K562 (cell line): ENCODE measurements at regions not wholly inside any gene's neighbourhood (a gene's known extent, or its start where the extent isn't known, plus 50 kb on each side); places are given as distances from the start of the nearest gene placed in this dataset.

Source experiments
- CBX3 ChIP-seq, 2 experiments: IDR thresholded peaks; 1 replicate in 1 of 2; 2 replicates in 1 of 2; pipeline ENCODE4 v1.6.1; 2012; ENCODE audit warnings: inconsistent platforms in 2 of 2, low read length in 2 of 2, borderline replicate concordance in 1 of 2, control low read depth in 1 of 2
- EP300 ChIP-seq: IDR thresholded peaks from 2 replicates; pipeline ENCODE4 v1.6.1; 2012; ENCODE audit warnings: low read length, improper control_type of control experiment
- GATAD2B ChIP-seq: fragments of 450-650 bp; IDR thresholded peaks from 2 replicates; pipeline ENCODE4 v1.6.1; 2017; ENCODE audit warnings: mild to moderate bottlenecking, borderline replicate concordance
- HOXB6 ChIP-seq: fragments of 250-450 bp; sonication (Bioruptor Pico); IDR thresholded peaks from 2 replicates; pipeline ENCODE4 v1.5.1; 2022; ENCODE audit warnings: mild to moderate bottlenecking, borderline replicate concordance
- KLF6 ChIP-seq: fragments of 250-450 bp; sonication (Bioruptor Pico); IDR thresholded peaks from 2 replicates; pipeline ENCODE4 v1.4.0; 2020; ENCODE audit warnings: mild to moderate bottlenecking, moderate library complexity, borderline replicate concordance
- NFATC3 ChIP-seq: fragments of 450-650 bp; IDR thresholded peaks from 2 replicates; pipeline ENCODE4 v1.6.1; 2017; ENCODE audit warnings: mild to moderate bottlenecking
- SPI1 ChIP-seq: IDR thresholded peaks from 2 replicates; pipeline ENCODE4 v1.6.1; 2011; ENCODE audit warnings: low read depth, low read length, control low read depth, borderline replicate concordance
- TAF1 ChIP-seq: IDR thresholded peaks from 2 replicates; pipeline ENCODE4 v1.6.1; 2011; ENCODE audit warnings: mild to moderate bottlenecking, low read length, moderate library complexity; ENCODE audit not compliant: insufficient read depth, control insufficient read depth, severe bottlenecking; ENCODE audit errors: extremely low read depth
- ZNF232 ChIP-seq: sonication (generic); formaldehyde crosslinking; IDR thresholded peaks from 2 replicates; pipeline ENCODE4 v1.8.0; 2022; ENCODE audit warnings: mild to moderate bottlenecking, missing genetic modification reagents
- ZNF253 ChIP-seq: fragments of 250-450 bp; sonication (Bioruptor Pico); conservative IDR thresholded peaks from 2 replicates; pipeline ENCODE4 v1.6.1; 2021; ENCODE audit warnings: mild to moderate bottlenecking
- ZNF3 ChIP-seq: fragments of 250-450 bp; sonication (Bioruptor Pico); IDR thresholded peaks from 2 replicates; pipeline ENCODE4 v1.5.0; 2021; ENCODE audit warnings: mild to moderate bottlenecking, moderate library complexity
- TF ChIP-seq, protein P1 (sequence below): fragments of 450-650 bp; IDR thresholded peaks from 2 replicates; pipeline ENCODE4 v1.6.1; 2016; ENCODE audit warnings: low read depth
- TF ChIP-seq, protein P2 (sequence below): sonication (generic); formaldehyde crosslinking; IDR thresholded peaks from 2 replicates; pipeline ENCODE4 v1.8.1; 2023; ENCODE audit warnings: mild to moderate bottlenecking, missing genetic modification reagents, moderate library complexity
- TF ChIP-seq, protein P3 (sequence below), 3 experiments: IDR thresholded peaks in 2 of 3; conservative IDR thresholded peaks in 1 of 3; 2 replicates each; pipeline ENCODE4 v1.5.1; 2011 to 2012; ENCODE audit warnings: low read length in 3 of 3, mild to moderate bottlenecking in 3 of 3, control low read depth in 2 of 3, improper control_type of control experiment in 1 of 3, inconsistent platforms in 1 of 3, low read depth in 1 of 3, mixed read lengths in 1 of 3, moderate library complexity in 1 of 3; ENCODE audit not compliant: insufficient read depth in 2 of 3

DNA sequence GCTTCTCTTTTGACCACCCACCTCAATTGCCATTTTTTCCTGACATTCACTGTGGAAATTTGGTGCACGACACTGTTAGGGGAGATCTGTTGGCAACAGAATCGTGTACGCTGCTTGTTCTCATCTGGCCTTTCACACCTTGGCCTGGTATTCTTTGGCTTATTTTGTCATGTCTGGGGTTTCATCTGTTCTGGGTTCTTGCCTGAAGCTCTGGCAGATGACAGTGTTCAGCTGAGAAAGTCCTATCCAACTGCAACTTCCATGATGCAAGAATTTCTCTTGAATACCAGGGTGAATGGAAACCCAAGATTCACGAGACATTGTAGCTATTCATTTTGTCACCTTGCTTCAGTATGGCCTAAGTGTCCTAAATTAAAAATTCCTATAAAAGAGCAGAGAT, 82.6 kb upstream of the CELF2 start:
- no peak for TF ChIP-seq ZNF253 (CRISPR knock-in tag)
- TF ChIP-seq, protein P1, sequence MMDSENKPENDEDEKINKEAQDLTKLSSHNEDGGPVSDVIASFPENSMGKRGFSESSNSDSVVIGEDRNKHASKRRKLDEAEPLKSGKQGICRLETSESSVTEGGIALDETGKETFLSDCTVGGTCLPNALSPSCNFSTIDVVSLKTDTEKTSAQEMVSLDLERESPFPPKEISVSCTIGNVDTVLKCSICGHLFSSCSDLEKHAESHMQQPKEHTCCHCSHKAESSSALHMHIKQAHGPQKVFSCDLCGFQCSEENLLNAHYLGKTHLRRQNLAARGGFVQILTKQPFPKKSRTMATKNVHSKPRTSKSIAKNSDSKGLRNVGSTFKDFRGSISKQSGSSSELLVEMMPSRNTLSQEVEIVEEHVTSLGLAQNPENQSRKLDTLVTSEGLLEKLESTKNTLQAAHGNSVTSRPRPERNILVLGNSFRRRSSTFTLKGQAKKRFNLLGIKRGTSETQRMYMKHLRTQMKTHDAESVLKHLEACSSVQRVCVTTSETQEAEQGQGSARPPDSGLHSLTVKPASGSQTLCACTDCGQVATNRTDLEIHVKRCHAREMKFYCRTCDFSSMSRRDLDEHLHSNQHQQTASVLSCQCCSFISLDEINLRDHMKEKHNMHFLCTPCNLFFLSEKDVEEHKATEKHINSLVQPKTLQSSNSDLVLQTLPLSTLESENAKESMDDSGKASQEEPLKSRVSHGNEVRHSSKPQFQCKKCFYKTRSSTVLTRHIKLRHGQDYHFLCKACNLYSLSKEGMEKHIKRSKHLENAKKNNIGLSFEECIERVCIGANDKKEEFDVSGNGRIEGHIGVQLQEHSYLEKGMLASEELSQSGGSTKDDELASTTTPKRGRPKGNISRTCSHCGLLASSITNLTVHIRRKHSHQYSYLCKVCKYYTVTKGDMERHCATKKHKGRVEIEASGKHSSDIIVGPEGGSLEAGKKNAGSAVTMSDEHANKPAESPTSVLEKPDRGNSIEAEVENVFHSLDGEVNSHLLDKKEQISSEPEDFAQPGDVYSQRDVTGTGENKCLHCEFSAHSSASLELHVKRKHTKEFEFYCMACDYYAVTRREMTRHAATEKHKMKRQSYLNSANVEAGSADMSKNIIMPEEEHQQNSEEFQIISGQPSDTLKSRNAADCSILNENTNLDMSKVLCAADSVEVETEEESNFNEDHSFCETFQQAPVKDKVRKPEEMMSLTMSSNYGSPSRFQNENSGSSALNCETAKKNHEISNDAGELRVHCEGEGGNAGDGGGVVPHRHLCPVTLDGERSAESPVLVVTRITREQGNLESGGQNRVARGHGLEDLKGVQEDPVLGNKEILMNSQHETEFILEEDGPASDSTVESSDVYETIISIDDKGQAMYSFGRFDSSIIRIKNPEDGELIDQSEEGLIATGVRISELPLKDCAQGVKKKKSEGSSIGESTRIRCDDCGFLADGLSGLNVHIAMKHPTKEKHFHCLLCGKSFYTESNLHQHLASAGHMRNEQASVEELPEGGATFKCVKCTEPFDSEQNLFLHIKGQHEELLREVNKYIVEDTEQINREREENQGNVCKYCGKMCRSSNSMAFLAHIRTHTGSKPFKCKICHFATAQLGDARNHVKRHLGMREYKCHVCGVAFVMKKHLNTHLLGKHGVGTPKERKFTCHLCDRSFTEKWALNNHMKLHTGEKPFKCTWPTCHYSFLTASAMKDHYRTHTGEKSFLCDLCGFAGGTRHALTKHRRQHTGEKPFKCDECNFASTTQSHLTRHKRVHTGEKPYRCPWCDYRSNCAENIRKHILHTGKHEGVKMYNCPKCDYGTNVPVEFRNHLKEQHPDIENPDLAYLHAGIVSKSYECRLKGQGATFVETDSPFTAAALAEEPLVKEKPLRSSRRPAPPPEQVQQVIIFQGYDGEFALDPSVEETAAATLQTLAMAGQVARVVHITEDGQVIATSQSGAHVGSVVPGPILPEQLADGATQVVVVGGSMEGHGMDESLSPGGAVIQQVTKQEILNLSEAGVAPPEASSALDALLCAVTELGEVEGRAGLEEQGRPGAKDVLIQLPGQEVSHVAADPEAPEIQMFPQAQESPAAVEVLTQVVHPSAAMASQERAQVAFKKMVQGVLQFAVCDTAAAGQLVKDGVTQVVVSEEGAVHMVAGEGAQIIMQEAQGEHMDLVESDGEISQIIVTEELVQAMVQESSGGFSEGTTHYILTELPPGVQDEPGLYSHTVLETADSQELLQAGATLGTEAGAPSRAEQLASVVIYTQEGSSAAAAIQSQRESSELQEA = no peak
- no peak for TF ChIP-seq NFATC3
- TF ChIP-seq ZNF232 (CRISPR knock-in tag) = no peak
- no peak for TF ChIP-seq HOXB6 (CRISPR knock-in tag)
- TF ChIP-seq KLF6 (CRISPR knock-in tag) = no peak
- TF ChIP-seq SPI1 = no peak
- no peak for TF ChIP-seq GATAD2B
- TF ChIP-seq EP300 = no peak
- no peak for TF ChIP-seq ZNF3 (CRISPR knock-in tag)
- TF ChIP-seq, protein P2, sequence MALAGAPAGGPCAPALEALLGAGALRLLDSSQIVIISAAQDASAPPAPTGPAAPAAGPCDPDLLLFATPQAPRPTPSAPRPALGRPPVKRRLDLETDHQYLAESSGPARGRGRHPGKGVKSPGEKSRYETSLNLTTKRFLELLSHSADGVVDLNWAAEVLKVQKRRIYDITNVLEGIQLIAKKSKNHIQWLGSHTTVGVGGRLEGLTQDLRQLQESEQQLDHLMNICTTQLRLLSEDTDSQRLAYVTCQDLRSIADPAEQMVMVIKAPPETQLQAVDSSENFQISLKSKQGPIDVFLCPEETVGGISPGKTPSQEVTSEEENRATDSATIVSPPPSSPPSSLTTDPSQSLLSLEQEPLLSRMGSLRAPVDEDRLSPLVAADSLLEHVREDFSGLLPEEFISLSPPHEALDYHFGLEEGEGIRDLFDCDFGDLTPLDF = no peak
- TF ChIP-seq, protein P3, sequence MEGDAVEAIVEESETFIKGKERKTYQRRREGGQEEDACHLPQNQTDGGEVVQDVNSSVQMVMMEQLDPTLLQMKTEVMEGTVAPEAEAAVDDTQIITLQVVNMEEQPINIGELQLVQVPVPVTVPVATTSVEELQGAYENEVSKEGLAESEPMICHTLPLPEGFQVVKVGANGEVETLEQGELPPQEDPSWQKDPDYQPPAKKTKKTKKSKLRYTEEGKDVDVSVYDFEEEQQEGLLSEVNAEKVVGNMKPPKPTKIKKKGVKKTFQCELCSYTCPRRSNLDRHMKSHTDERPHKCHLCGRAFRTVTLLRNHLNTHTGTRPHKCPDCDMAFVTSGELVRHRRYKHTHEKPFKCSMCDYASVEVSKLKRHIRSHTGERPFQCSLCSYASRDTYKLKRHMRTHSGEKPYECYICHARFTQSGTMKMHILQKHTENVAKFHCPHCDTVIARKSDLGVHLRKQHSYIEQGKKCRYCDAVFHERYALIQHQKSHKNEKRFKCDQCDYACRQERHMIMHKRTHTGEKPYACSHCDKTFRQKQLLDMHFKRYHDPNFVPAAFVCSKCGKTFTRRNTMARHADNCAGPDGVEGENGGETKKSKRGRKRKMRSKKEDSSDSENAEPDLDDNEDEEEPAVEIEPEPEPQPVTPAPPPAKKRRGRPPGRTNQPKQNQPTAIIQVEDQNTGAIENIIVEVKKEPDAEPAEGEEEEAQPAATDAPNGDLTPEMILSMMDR (IDR thresholded peaks at IDR 0.05 in 2 of 3, conservative IDR thresholded peaks at IDR 0.05 in 1 of 3; ENCODE audit: insufficient read depth in 2 of 3, low read depth in 1 of 3, low read length in 3 of 3) = no peak
- no peak for TF ChIP-seq CBX3 (IDR thresholded peaks at IDR 0.05; ENCODE audit: borderline replicate concordance in 1 of 2, low read length in 2 of 2)
- TF ChIP-seq TAF1 = no peak
